ENCODE measurements at regions not wholly inside any gene's neighbourhood (a gene's known extent, or its start where the extent isn't known, plus 50 kb on each side); places are given as distances from the start of the nearest gene placed in this dataset.
"Not testable (repeated sequence)": the region's sequence is repeated elsewhere in the genome, so short reads cannot be mapped to it uniquely, and the experiment has no call there.

- no peak for TF ChIP-seq CTCF (IDR thresholded peaks at IDR 0.05; ENCODE audit: low read depth, low read length, poor library complexity, severe bottlenecking)
- no peak for TF ChIP-seq EZH2phosphoT487 (IDR thresholded peaks at IDR 0.05; ENCODE audit: borderline replicate concordance, low read length)
- no peak overlapping the region for H3K27ac ChIP-seq (ENCODE audit: low read depth, low read length)
- H3K36me3 ChIP-seq (ENCODE audit: control insufficient read depth, low read length), result no peaks in the 10 kb centered on the region
- H3K4me2 ChIP-seq (ENCODE audit: low read length), result no peak overlapping the region
- H3K27me3 ChIP-seq (ENCODE audit: control insufficient read depth, low read length), result no peaks in the 10 kb centered on the region
- H3K9me3 ChIP-seq (ENCODE audit: control insufficient read depth, insufficient read depth, low read length), result no peaks in the 10 kb centered on the region
- no peaks in the 10 kb centered on the region for H3K4me1 ChIP-seq (ENCODE audit: control insufficient read depth, low read length)
- no peaks in the 10 kb centered on the region for H4K20me1 ChIP-seq (ENCODE audit: control insufficient read depth, insufficient read depth, low read depth, low read length)
- no peaks in the 10 kb centered on the region for H3F3A ChIP-seq (ENCODE audit: control insufficient read depth, insufficient read depth)
- no peaks in the 10 kb centered on the region for H3K9me2 ChIP-seq (replicated peaks; ENCODE audit: control insufficient read depth, low read length)
- H3K79me2 ChIP-seq (ENCODE audit: control insufficient read depth, low read length), result no peaks in the 10 kb centered on the region
- H3K4me3 ChIP-seq (ENCODE audit: low read length), result no peak overlapping the region
Observed at GRCh38 chr10:9149134-9149533, 1094.6 kb downstream of the GATA3 start.

- not testable (repeated sequence) for H3K36me3 ChIP-seq (ENCODE audit: control insufficient read depth, low read length)
Observed at GRCh38 chr10:9153057-9153456, 1098.6 kb downstream of the GATA3 start.

GRCh38 chr10:9157656-9158055 lies 1103.2 kb downstream of the GATA3 start:
- Histone ChIP-seq H3F3A (ENCODE audit: control insufficient read depth, insufficient read depth) (no peaks in the 10 kb centered on the region), H3K27ac (ENCODE audit: low read depth, low read length) (no peak overlapping the region), H3K79me2 (ENCODE audit: control insufficient read depth, low read length) (no peaks in the 10 kb centered on the region), H3K4me2 (ENCODE audit: low read length) (no peak overlapping the region), H3K4me1 (ENCODE audit: control insufficient read depth, low read length) (no peaks in the 10 kb centered on the region), H4K20me1 (ENCODE audit: control insufficient read depth, insufficient read depth, low read depth, low read length) (no peaks in the 10 kb centered on the region), H3K9me2 (replicated peaks; ENCODE audit: control insufficient read depth, low read length) (no peaks in the 10 kb centered on the region), H3K4me3 (ENCODE audit: low read length) (no peak overlapping the region), H3K9me3 (ENCODE audit: control insufficient read depth, insufficient read depth, low read length) (no peaks in the 10 kb centered on the region), H3K27me3 (ENCODE audit: control insufficient read depth, low read length) (no peaks in the 10 kb centered on the region), H3K36me3 (ENCODE audit: control insufficient read depth, low read length) (no peaks in the 10 kb centered on the region)
- no peak for TF ChIP-seq CTCF (IDR thresholded peaks at IDR 0.05; ENCODE audit: low read depth, low read length, poor library complexity, severe bottlenecking)
- no peak for TF ChIP-seq EZH2phosphoT487 (IDR thresholded peaks at IDR 0.05; ENCODE audit: borderline replicate concordance, low read length)

More at GRCh38 chr10:9153057-9153456, 1098.6 kb downstream of the GATA3 start:
- not testable (repeated sequence) for H3K9me2 ChIP-seq (replicated peaks; ENCODE audit: control insufficient read depth, low read length); H3K4me1 ChIP-seq (ENCODE audit: control insufficient read depth, low read length); H3K4me3 ChIP-seq (ENCODE audit: low read length); H3K27ac ChIP-seq (ENCODE audit: low read depth, low read length); H3K9me3 ChIP-seq (ENCODE audit: control insufficient read depth, insufficient read depth, low read length); H4K20me1 ChIP-seq (ENCODE audit: control insufficient read depth, insufficient read depth, low read depth, low read length); H3F3A ChIP-seq (ENCODE audit: control insufficient read depth, insufficient read depth); H3K4me2 ChIP-seq (ENCODE audit: low read length); H3K79me2 ChIP-seq (ENCODE audit: control insufficient read depth, low read length); H3K27me3 ChIP-seq (ENCODE audit: control insufficient read depth, low read length)

GRCh38 chr10:9158675-9159074 lies 1104.2 kb downstream of the GATA3 start:
- H3K4me3 ChIP-seq (ENCODE audit: low read length), result no peak overlapping the region
- H3K79me2 ChIP-seq (ENCODE audit: control insufficient read depth, low read length), result no peaks in the 10 kb centered on the region
- no peaks in the 10 kb centered on the region for H3K9me3 ChIP-seq (ENCODE audit: control insufficient read depth, insufficient read depth, low read length)
- H3F3A ChIP-seq (ENCODE audit: control insufficient read depth, insufficient read depth), result no peaks in the 10 kb centered on the region
- no peaks in the 10 kb centered on the region for H3K36me3 ChIP-seq (ENCODE audit: control insufficient read depth, low read length)
- no peak overlapping the region for H3K27ac ChIP-seq (ENCODE audit: low read depth, low read length)
- TF ChIP-seq CTCF (IDR thresholded peaks at IDR 0.05; ENCODE audit: low read depth, low read length, poor library complexity, severe bottlenecking) (no peak), EZH2phosphoT487 (IDR thresholded peaks at IDR 0.05; ENCODE audit: borderline replicate concordance, low read length) (no peak)
- no peaks in the 10 kb centered on the region for H4K20me1 ChIP-seq (ENCODE audit: control insufficient read depth, insufficient read depth, low read depth, low read length)
- no peaks in the 10 kb centered on the region for H3K27me3 ChIP-seq (ENCODE audit: control insufficient read depth, low read length)
- H3K4me1 ChIP-seq (ENCODE audit: control insufficient read depth, low read length), result no peaks in the 10 kb centered on the region
- H3K9me2 ChIP-seq (replicated peaks; ENCODE audit: control insufficient read depth, low read length), result no peaks in the 10 kb centered on the region
- H3K4me2 ChIP-seq (ENCODE audit: low read length), result no peak overlapping the region

Data from DOHH2 (cell line).